Urinary bladder (tissue), 3 donors: ENCODE measurements at regions not wholly inside any gene's neighbourhood (a gene's known extent, or its start where the extent isn't known, plus 50 kb on each side); places are given as distances from the start of the nearest gene placed in this dataset.
"Not testable (repeated sequence)": the region's sequence is repeated elsewhere in the genome, so short reads cannot be mapped to it uniquely, and the experiment has no call there.

ENCODE experiments used
- DNase-seq: peaks from one replicate; pipeline ENCODE4 v3.0.0-alpha.2; 2015; ENCODE audit errors: extremely low spot score
- H3K27ac ChIP-seq: one replicate; pipeline ENCODE4 v1.5.1; 2013; ENCODE audit warnings: low read depth, mild to moderate bottlenecking, moderate library complexity
- H3K36me3 ChIP-seq: one replicate; pipeline ENCODE4 v1.6.1; 2013; ENCODE audit warnings: mild to moderate bottlenecking, moderate library complexity; ENCODE audit not compliant: insufficient read depth
- H3K4me1 ChIP-seq: one replicate; pipeline ENCODE4 v1.6.1; 2013; ENCODE audit warnings: mild to moderate bottlenecking, moderate library complexity; ENCODE audit not compliant: insufficient read depth
- H3K4me3 ChIP-seq: one replicate; pipeline ENCODE4 v1.5.1; 2013; ENCODE audit warnings: low read depth, low read length
- WGBS: extraction: QIAGEN DNeasy Blood & Tissue Kit; methylation state at CpG from one replicate; pipeline ENCODE4 v1.1.7; 2013; 5-methylcytosine and 5-hydroxymethylcytosine counted together
- donor health status: healthy with polysubstance abuse.
- donor health status: healthy.

GRCh38 chr16:76866994-76867393 is 324.0 kb upstream of the MON1B start:
- Histone ChIP-seq H3K4me3 (no peak overlapping the region), H3K4me1 (no peaks in the 10 kb centered on the region), H3K27ac (no peak overlapping the region), H3K36me3 (no peaks in the 10 kb centered on the region)
- WGBS: 58% methylated on average over 1 of the region's 1 CpG
- DNase-seq: no peak

GRCh38 chr16:76875898-76876297 is 315.1 kb upstream of the MON1B start:
- no peaks in the 10 kb centered on the region for H3K4me1 ChIP-seq
- DNase-seq: no peak
- no peak overlapping the region for H3K27ac ChIP-seq
- no peak overlapping the region for H3K4me3 ChIP-seq
- 14% methylated on average over 1 of the region's 1 CpG for WGBS
- H3K36me3 ChIP-seq: no peaks in the 10 kb centered on the region

- no peak for DNase-seq
- Histone ChIP-seq H3K36me3 (no peaks in the 10 kb centered on the region), H3K4me1 (no peaks in the 10 kb centered on the region), H3K27ac (no peak overlapping the region), H3K4me3 (no peak overlapping the region)
- WGBS: 88% methylated on average over 4 of the region's 4 CpGs
These were observed 311.6 kb upstream of the MON1B start for GRCh38 chr16:76879420-76879819.

GRCh38 chr16:76880523-76880922 is 310.5 kb upstream of the MON1B start:
- not testable (repeated sequence) for H3K27ac ChIP-seq, H3K4me1 ChIP-seq, H3K4me3 ChIP-seq, H3K36me3 ChIP-seq, DNase-seq
- whole genome bisulfite sequencing: 77% methylated on average over 5 of the region's 5 CpGs

- Histone ChIP-seq H3K4me3 (no peak overlapping the region), H3K36me3 (no peaks in the 10 kb centered on the region)
- 75% methylated on average over 2 of the region's 2 CpGs for WGBS
These were observed 308.9 kb upstream of the MON1B start for GRCh38 chr16:76882105-76882504.

GRCh38 chr16:76883076-76883475 is 307.9 kb upstream of the MON1B start:
- no peak overlapping the region for H3K4me3 ChIP-seq
- WGBS: 77% methylated on average over 3 of the region's 3 CpGs

More at GRCh38 chr16:76882105-76882504, 308.9 kb upstream of the MON1B start:
- no peaks in the 10 kb centered on the region for H3K4me1 ChIP-seq
- DNase-seq: no peak
- H3K27ac ChIP-seq: no peak overlapping the region

GRCh38 chr16:76885776-76886537 is 305.0 kb upstream of the MON1B start:
- Histone ChIP-seq H3K27ac (no peak overlapping the region), H3K36me3 (no peaks in the 10 kb centered on the region), H3K4me1 (no peaks in the 10 kb centered on the region), H3K4me3 (no peak overlapping the region)
- 49% methylated on average over 5 of the region's 5 CpGs for WGBS
- no peak for DNase-seq

More at GRCh38 chr16:76883076-76883475, 307.9 kb upstream of the MON1B start:
- no peak overlapping the region for H3K27ac ChIP-seq
- no peak for DNase-seq
- H3K36me3 ChIP-seq: no peaks in the 10 kb centered on the region
- no peaks in the 10 kb centered on the region for H3K4me1 ChIP-seq

- H3K4me3 ChIP-seq: no peak overlapping the region
- WGBS: 94% methylated on average over 1 of the region's 1 CpG
- DNase-seq: no peak
These were observed 293.2 kb upstream of the MON1B start for GRCh38 chr16:76897816-76898215.

GRCh38 chr16:76899767-76900166 is 291.2 kb upstream of the MON1B start:
- H3K27ac ChIP-seq: no peak overlapping the region
- H3K36me3 ChIP-seq: no peaks in the 10 kb centered on the region

More at GRCh38 chr16:76897816-76898215, 293.2 kb upstream of the MON1B start:
- Histone ChIP-seq H3K27ac (no peak overlapping the region), H3K36me3 (no peaks in the 10 kb centered on the region), H3K4me1 (no peaks in the 10 kb centered on the region)

GRCh38 chr16:76900285-76901263 is 290.4 kb upstream of the MON1B start:
- Histone ChIP-seq H3K36me3 (no peaks in the 10 kb centered on the region), H3K4me3 (no peak overlapping the region), H3K27ac (no peak overlapping the region), H3K4me1 (no peaks in the 10 kb centered on the region)
- no peak for DNase-seq
- WGBS: 77% methylated on average over 6 of the region's 6 CpGs

More at GRCh38 chr16:76899767-76900166, 291.2 kb upstream of the MON1B start:
- H3K4me3 ChIP-seq: no peak overlapping the region
- DNase-seq: no peak
- no peaks in the 10 kb centered on the region for H3K4me1 ChIP-seq

- Histone ChIP-seq H3K36me3 (no peaks in the 10 kb centered on the region), H3K27ac (no peak overlapping the region), H3K4me1 (no peaks in the 10 kb centered on the region), H3K4me3 (no peak overlapping the region)
- no peak for DNase-seq
- 82% methylated on average over 2 of the region's 2 CpGs for WGBS
These were observed 284.4 kb upstream of the MON1B start for GRCh38 chr16:76906552-76906951.

- no peak for DNase-seq
- Histone ChIP-seq H3K36me3 (no peaks in the 10 kb centered on the region), H3K4me1 (no peaks in the 10 kb centered on the region), H3K4me3 (no peak overlapping the region), H3K27ac (no peak overlapping the region)
- WGBS: 91% methylated on average over 3 of the region's 3 CpGs
These were observed 280.1 kb upstream of the MON1B start for GRCh38 chr16:76910931-76911330.

- 80% methylated on average over 1 of the region's 1 CpG for WGBS
- no peaks in the 10 kb centered on the region for H3K4me1 ChIP-seq
- DNase-seq: no peak
- H3K27ac ChIP-seq: no peak overlapping the region
- no peaks in the 10 kb centered on the region for H3K36me3 ChIP-seq
- no peak overlapping the region for H3K4me3 ChIP-seq
These were observed 277.9 kb upstream of the MON1B start for GRCh38 chr16:76913046-76913445.

- no peak overlapping the region for H3K4me3 ChIP-seq
- DNase-seq: no peak
These were observed 264.9 kb upstream of the MON1B start for GRCh38 chr16:76926042-76926441.

More at GRCh38 chr16:76926042-76926441, 264.9 kb upstream of the MON1B start:
- 85% methylated on average over 2 of the region's 2 CpGs for WGBS
- H3K27ac ChIP-seq: no peak overlapping the region
- H3K4me1 ChIP-seq: no peaks in the 10 kb centered on the region
- no peaks in the 10 kb centered on the region for H3K36me3 ChIP-seq
